ENCODE measurements at regions not wholly inside any gene's neighbourhood (a gene's known extent, or its start where the extent isn't known, plus 50 kb on each side); places are given as distances from the start of the nearest gene placed in this dataset.

GRCh38 chr7:106792233-106792926, 72.7 kb upstream of the PIK3CG start:
- no peak overlapping the region for H2AFZ ChIP-seq (ENCODE audit: low read length, unreplicated experiment)
- H3K4me3 ChIP-seq (ENCODE audit: low read depth, low read length) = no peak overlapping the region
- no peak overlapping the region for H3K27ac ChIP-seq (ENCODE audit: low read depth, low read length)
- H3K27me3 ChIP-seq (ENCODE audit: insufficient read depth, low read length) = no peaks in the 10 kb centered on the region
- no peaks in the 10 kb centered on the region for H3K4me1 ChIP-seq (ENCODE audit: control insufficient read depth, insufficient read depth, low read length, unreplicated experiment)
- H3K36me3 ChIP-seq (ENCODE audit: insufficient read depth, low read length) = no peaks in the 10 kb centered on the region
- H3K79me2 ChIP-seq (ENCODE audit: control insufficient read depth, insufficient read depth, low read length, unreplicated experiment) = no peaks in the 10 kb centered on the region

DNA sequence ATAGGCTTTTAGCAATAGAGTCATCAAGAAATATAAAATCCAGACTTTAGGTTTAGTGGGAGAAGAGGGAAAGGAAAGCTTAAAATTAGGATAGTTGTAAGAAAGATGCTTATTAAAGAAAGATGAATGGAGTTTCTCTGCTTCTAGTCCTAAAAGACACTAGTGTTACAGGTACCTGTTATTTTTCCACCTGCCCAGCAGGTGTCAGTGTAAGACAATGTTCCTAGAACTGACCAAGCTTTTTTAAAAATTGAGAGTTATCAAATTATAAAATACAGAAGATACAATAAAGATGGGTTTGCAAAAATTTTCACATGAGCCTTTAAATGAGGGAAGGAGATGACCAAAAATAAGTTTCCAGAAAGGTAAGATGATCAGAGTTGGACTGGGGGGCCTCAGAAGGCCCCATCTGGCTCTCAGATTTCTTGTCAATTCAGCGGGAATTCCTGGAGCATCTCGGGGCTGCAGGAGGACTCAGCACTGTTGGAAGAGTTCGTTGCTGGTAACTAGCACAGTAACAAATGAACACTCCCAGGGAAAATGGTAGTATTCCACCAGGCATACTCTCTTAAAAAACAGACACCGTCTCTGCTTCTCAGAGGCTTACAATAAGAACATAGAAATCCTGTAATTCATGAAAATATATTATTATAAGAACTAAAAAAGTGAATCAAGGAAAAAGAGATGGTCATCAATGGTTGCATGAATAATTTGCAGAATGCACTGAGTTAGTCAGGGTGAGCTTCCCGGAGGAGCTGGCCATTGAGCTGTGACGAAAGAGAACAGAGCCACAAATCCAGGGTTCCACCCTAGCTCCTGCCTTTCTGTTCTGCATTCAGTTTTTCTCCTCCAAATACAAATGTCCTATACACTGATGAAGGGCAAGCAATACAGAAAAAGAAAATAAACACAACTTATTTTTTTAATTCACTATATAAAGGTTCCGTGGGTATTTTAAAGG, 71.8 kb upstream of the PIK3CG start:
- Histone ChIP-seq H3K27ac (ENCODE audit: low read depth, low read length) (no peak overlapping the region), H3K36me3 (ENCODE audit: insufficient read depth, low read length) (no peaks in the 10 kb centered on the region), H3K27me3 (ENCODE audit: insufficient read depth, low read length) (no peaks in the 10 kb centered on the region), H2AFZ (ENCODE audit: low read length, unreplicated experiment) (no peak overlapping the region), H3K79me2 (ENCODE audit: control insufficient read depth, insufficient read depth, low read length, unreplicated experiment) (no peaks in the 10 kb centered on the region), H3K4me1 (ENCODE audit: control insufficient read depth, insufficient read depth, low read length, unreplicated experiment) (no peaks in the 10 kb centered on the region), H3K4me3 (ENCODE audit: low read depth, low read length) (no peak overlapping the region)

- H3K4me3 ChIP-seq (ENCODE audit: low read depth, low read length) = no peak overlapping the region
- peaks cover 7% of the 10 kb centered on the region for H3K27me3 ChIP-seq (ENCODE audit: insufficient read depth, low read length)
- H2AFZ ChIP-seq (ENCODE audit: low read length, unreplicated experiment) = no peak overlapping the region
- H3K27ac ChIP-seq (ENCODE audit: low read depth, low read length) = no peak overlapping the region
- H3K79me2 ChIP-seq (ENCODE audit: control insufficient read depth, insufficient read depth, low read length, unreplicated experiment) = no peaks in the 10 kb centered on the region
- H3K36me3 ChIP-seq (ENCODE audit: insufficient read depth, low read length) = no peaks in the 10 kb centered on the region
- no peaks in the 10 kb centered on the region for H3K4me1 ChIP-seq (ENCODE audit: control insufficient read depth, insufficient read depth, low read length, unreplicated experiment)
Measured at GRCh38 chr7:106794276-106795083, 70.6 kb upstream of the PIK3CG start.

GRCh38 chr7:106795084-106795876, 69.8 kb upstream of the PIK3CG start:
- H3K4me1 ChIP-seq (ENCODE audit: control insufficient read depth, insufficient read depth, low read length, unreplicated experiment) = no peaks in the 10 kb centered on the region
- no peaks in the 10 kb centered on the region for H3K79me2 ChIP-seq (ENCODE audit: control insufficient read depth, insufficient read depth, low read length, unreplicated experiment)
- H3K27ac ChIP-seq (ENCODE audit: low read depth, low read length) = no peak overlapping the region
- no peak overlapping the region for H3K4me3 ChIP-seq (ENCODE audit: low read depth, low read length)
- no peaks in the 10 kb centered on the region for H3K36me3 ChIP-seq (ENCODE audit: insufficient read depth, low read length)
- H2AFZ ChIP-seq (ENCODE audit: low read length, unreplicated experiment) = no peak overlapping the region
- H3K27me3 ChIP-seq (ENCODE audit: insufficient read depth, low read length) = peaks cover 13% of the 10 kb centered on the region

- Histone ChIP-seq H3K36me3 (ENCODE audit: insufficient read depth, low read length) (no peaks in the 10 kb centered on the region), H3K27ac (ENCODE audit: low read depth, low read length) (no peak overlapping the region), H3K4me1 (ENCODE audit: control insufficient read depth, insufficient read depth, low read length, unreplicated experiment) (no peaks in the 10 kb centered on the region), H3K4me3 (ENCODE audit: low read depth, low read length) (no peak overlapping the region), H2AFZ (ENCODE audit: low read length, unreplicated experiment) (no peak overlapping the region), H3K79me2 (ENCODE audit: control insufficient read depth, insufficient read depth, low read length, unreplicated experiment) (no peaks in the 10 kb centered on the region), H3K27me3 (ENCODE audit: insufficient read depth, low read length) (peaks cover 19% of the 10 kb centered on the region)
Measured at GRCh38 chr7:106795877-106796231, 69.2 kb upstream of the PIK3CG start.

DNA sequence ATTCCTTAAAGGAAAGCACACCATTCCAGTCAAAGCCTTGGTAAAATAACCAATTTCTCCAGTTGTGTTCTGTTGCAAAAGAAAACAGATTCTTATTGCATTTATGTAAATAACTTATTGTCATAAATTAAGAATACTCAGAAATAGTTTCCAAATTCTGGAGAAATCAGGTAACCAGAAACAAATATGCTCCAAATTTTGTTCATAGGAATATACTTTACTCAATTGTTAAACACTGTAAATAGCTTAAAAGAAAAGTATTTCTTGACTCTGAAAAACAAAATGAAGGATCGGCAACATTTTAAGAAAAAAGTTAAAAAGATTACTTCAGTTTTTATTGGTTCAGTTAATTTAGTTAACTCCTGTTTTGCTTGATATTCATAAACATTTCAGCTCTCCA, 67.1 kb upstream of the PIK3CG start:
- no peaks in the 10 kb centered on the region for H3K36me3 ChIP-seq (ENCODE audit: insufficient read depth, low read length)
- H3K4me1 ChIP-seq (ENCODE audit: control insufficient read depth, insufficient read depth, low read length, unreplicated experiment) = no peaks in the 10 kb centered on the region
- no peaks in the 10 kb centered on the region for H3K79me2 ChIP-seq (ENCODE audit: control insufficient read depth, insufficient read depth, low read length, unreplicated experiment)
- no peak overlapping the region for H3K27ac ChIP-seq (ENCODE audit: low read depth, low read length)
- H2AFZ ChIP-seq (ENCODE audit: low read length, unreplicated experiment) = no peak overlapping the region
- no peak overlapping the region for H3K4me3 ChIP-seq (ENCODE audit: low read depth, low read length)
- H3K27me3 ChIP-seq (ENCODE audit: insufficient read depth, low read length) = peaks cover 35% of the 10 kb centered on the region

GRCh38 chr7:106802589-106802988, 62.5 kb upstream of the PIK3CG start:
- no peaks in the 10 kb centered on the region for H3K4me1 ChIP-seq (ENCODE audit: control insufficient read depth, insufficient read depth, low read length, unreplicated experiment)
- H3K36me3 ChIP-seq (ENCODE audit: insufficient read depth, low read length) = no peaks in the 10 kb centered on the region
- no peaks in the 10 kb centered on the region for H3K79me2 ChIP-seq (ENCODE audit: control insufficient read depth, insufficient read depth, low read length, unreplicated experiment)
- no peak overlapping the region for H3K4me3 ChIP-seq (ENCODE audit: low read depth, low read length)
- peaks cover 77% of the 10 kb centered on the region for H3K27me3 ChIP-seq (ENCODE audit: insufficient read depth, low read length)
- no peak overlapping the region for H3K27ac ChIP-seq (ENCODE audit: low read depth, low read length)
- H2AFZ ChIP-seq (ENCODE audit: low read length, unreplicated experiment) = no peak overlapping the region

- Histone ChIP-seq H3K27ac (ENCODE audit: low read depth, low read length) (no peak overlapping the region), H3K27me3 (ENCODE audit: insufficient read depth, low read length) (peaks cover 53% of the 10 kb centered on the region), H3K36me3 (ENCODE audit: insufficient read depth, low read length) (no peaks in the 10 kb centered on the region), H2AFZ (ENCODE audit: low read length, unreplicated experiment) (no peak overlapping the region), H3K79me2 (ENCODE audit: control insufficient read depth, insufficient read depth, low read length, unreplicated experiment) (no peaks in the 10 kb centered on the region), H3K4me1 (ENCODE audit: control insufficient read depth, insufficient read depth, low read length, unreplicated experiment) (no peaks in the 10 kb centered on the region), H3K4me3 (ENCODE audit: low read depth, low read length) (no peak overlapping the region)
Measured at GRCh38 chr7:106806556-106806955, 58.5 kb upstream of the PIK3CG start.

DNA sequence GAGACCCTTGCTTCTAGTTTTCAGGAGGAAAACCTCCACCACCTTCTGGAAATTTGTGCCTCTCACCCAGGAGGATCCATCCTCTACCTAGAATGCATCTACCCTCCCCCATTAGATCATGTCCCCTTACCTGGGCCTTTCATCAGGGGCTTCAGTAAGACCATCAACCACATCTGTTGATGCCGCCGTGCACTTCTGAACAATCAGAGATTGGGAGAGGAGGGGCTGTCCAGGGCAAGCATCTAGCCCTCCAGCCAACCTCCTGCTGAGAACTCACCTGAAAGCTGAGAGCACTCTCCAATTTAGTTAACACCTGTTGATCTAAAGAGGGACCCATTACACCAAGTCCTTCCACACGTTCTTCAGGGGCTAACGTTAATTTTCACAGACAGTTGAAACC, 57.6 kb upstream of the PIK3CG start:
- H3K79me2 ChIP-seq (ENCODE audit: control insufficient read depth, insufficient read depth, low read length, unreplicated experiment) = no peaks in the 10 kb centered on the region
- no peak overlapping the region for H3K27ac ChIP-seq (ENCODE audit: low read depth, low read length)
- H3K4me3 ChIP-seq (ENCODE audit: low read depth, low read length) = no peak overlapping the region
- H3K27me3 ChIP-seq (ENCODE audit: insufficient read depth, low read length) = peaks cover 46% of the 10 kb centered on the region
- H2AFZ ChIP-seq (ENCODE audit: low read length, unreplicated experiment) = no peak overlapping the region
- H3K36me3 ChIP-seq (ENCODE audit: insufficient read depth, low read length) = no peaks in the 10 kb centered on the region
- no peaks in the 10 kb centered on the region for H3K4me1 ChIP-seq (ENCODE audit: control insufficient read depth, insufficient read depth, low read length, unreplicated experiment)
